ENCODE measurements at regions not wholly inside any gene's neighbourhood (a gene's known extent, or its start where the extent isn't known, plus 50 kb on each side); places are given as distances from the start of the nearest gene placed in this dataset.

- H3K27me3 ChIP-seq (ENCODE audit: insufficient read depth, poor library complexity, severe bottlenecking) = no peaks in the 10 kb centered on the region
- no peak overlapping the region for H3K4me3 ChIP-seq (replicated peaks; ENCODE audit: insufficient read depth, low read length)
- H3K27ac ChIP-seq (replicated peaks) = no peak overlapping the region
- DNase-seq (ENCODE audit: low read depth in 1 of 2, low spot score in 1 of 2) = no peak
- no peak for TF ChIP-seq CTCF (IDR thresholded peaks at IDR 0.05; ENCODE audit: insufficient read depth, low read length)
- no peak for TF ChIP-seq POLR2AphosphoS5 (IDR thresholded peaks at IDR 0.05; ENCODE audit: low read depth)
- TF ChIP-seq GABPA (IDR thresholded peaks at IDR 0.05; ENCODE audit: low read depth) = no peak
- no peak for TF ChIP-seq REST (IDR thresholded peaks at IDR 0.05; ENCODE audit: insufficient replicate concordance, low read depth)
- TF ChIP-seq SPI1 (IDR thresholded peaks at IDR 0.05; ENCODE audit: borderline replicate concordance, low read depth) = no peak
Measured at GRCh38 chr20:43304598-43304997, 114.9 kb upstream of the PTPRT start.

GRCh38 chr20:43302936-43303335, 113.2 kb upstream of the PTPRT start:
- H3K4me3 ChIP-seq (replicated peaks; ENCODE audit: insufficient read depth, low read length) = no peak overlapping the region
- no peaks in the 10 kb centered on the region for H3K27me3 ChIP-seq (ENCODE audit: insufficient read depth, poor library complexity, severe bottlenecking)
- DNase-seq (ENCODE audit: low read depth in 1 of 2, low spot score in 1 of 2) = no peak
- H3K27ac ChIP-seq (replicated peaks) = no peak overlapping the region
- no peak for TF ChIP-seq GABPA (IDR thresholded peaks at IDR 0.05; ENCODE audit: low read depth)
- no peak for TF ChIP-seq REST (IDR thresholded peaks at IDR 0.05; ENCODE audit: insufficient replicate concordance, low read depth)

GRCh38 chr20:43300901-43301300, 111.2 kb upstream of the PTPRT start:
- H3K27ac ChIP-seq (replicated peaks) = no peak overlapping the region
- no peak for DNase-seq (ENCODE audit: low read depth in 1 of 2, low spot score in 1 of 2)
- H3K4me3 ChIP-seq (replicated peaks; ENCODE audit: insufficient read depth, low read length) = no peak overlapping the region
- H3K27me3 ChIP-seq (ENCODE audit: insufficient read depth, poor library complexity, severe bottlenecking) = no peaks in the 10 kb centered on the region
- TF ChIP-seq SPI1 (IDR thresholded peaks at IDR 0.05; ENCODE audit: borderline replicate concordance, low read depth) (no peak), CTCF (IDR thresholded peaks at IDR 0.05; ENCODE audit: insufficient read depth, low read length) (no peak), GABPA (IDR thresholded peaks at IDR 0.05; ENCODE audit: low read depth) (no peak), REST (IDR thresholded peaks at IDR 0.05; ENCODE audit: insufficient replicate concordance, low read depth) (no peak), POLR2AphosphoS5 (IDR thresholded peaks at IDR 0.05; ENCODE audit: low read depth) (no peak)

- no peak overlapping the region for H3K4me3 ChIP-seq (replicated peaks; ENCODE audit: insufficient read depth, low read length)
- no peak for TF ChIP-seq GABPA (IDR thresholded peaks at IDR 0.05; ENCODE audit: low read depth)
- TF ChIP-seq POLR2AphosphoS5 (IDR thresholded peaks at IDR 0.05; ENCODE audit: low read depth) = no peak
- TF ChIP-seq REST (IDR thresholded peaks at IDR 0.05; ENCODE audit: insufficient replicate concordance, low read depth) = no peak
- no peak for TF ChIP-seq SPI1 (IDR thresholded peaks at IDR 0.05; ENCODE audit: borderline replicate concordance, low read depth)
- no peak for TF ChIP-seq CTCF (IDR thresholded peaks at IDR 0.05; ENCODE audit: insufficient read depth, low read length)
- no peaks in the 10 kb centered on the region for H3K27me3 ChIP-seq (ENCODE audit: insufficient read depth, poor library complexity, severe bottlenecking)
- DNase-seq (ENCODE audit: low read depth in 1 of 2, low spot score in 1 of 2) = no peak
- no peak overlapping the region for H3K27ac ChIP-seq (replicated peaks)
Measured at GRCh38 chr20:43295781-43296180, 106.1 kb upstream of the PTPRT start.

All from HL-60 (cell line).